ENCODE measurements at regions not wholly inside any gene's neighbourhood (a gene's known extent, or its start where the extent isn't known, plus 50 kb on each side); places are given as distances from the start of the nearest gene placed in this dataset.

DNA sequence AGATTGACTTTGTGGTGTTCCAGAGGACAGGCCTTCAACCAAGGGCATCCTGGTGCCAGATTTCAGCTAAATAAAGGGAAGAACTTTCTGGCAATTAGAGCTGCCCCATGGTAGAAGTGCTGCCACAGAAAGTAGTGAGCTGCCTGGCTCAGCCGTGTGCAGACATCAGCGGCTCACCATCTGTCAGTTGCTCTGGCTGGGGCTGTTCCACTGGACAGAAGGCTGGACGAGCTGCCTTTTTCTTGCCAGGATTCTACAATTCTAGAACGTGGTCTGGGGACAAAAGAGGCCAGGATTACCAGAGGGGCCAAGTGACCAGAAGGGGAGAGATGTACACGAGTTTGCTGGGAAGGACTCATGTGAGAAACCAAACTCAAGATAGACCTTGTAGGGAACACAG lies 107.0 kb upstream of the RPL38 start:
- no peak for DNase-seq

DNA sequence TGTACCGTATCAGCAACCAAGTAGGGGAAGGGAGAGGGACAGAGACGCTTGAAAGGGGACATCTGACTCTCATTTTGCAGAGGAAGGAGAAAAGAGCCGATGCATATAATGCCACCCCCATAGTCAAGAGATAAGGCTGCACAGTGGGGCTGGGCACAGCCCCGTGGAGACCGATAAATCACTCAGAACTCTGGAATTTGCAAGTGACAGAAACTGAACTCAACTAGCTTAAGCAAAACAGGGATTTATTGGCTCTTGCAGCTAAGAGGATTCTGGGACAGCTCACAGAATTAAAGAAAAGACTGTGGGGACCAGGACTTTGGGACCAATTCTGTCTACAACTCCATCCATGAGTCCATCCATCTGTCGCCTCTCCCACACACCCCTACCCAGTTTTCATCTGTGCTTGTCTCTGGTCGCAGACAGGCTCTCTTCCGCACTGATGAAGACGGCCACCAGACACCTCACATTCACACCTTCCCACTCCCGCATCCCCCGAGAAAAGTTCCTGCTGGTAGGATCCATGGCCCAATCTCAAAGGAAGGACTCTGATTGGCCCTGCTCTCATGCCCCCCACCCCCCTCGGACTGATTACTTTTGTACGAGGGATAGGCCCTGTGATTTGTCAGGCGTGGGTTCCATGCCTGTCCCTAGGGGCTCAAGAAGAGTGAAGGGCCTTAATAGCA lies 105.9 kb upstream of the RPL38 start:
- no peak for DNase-seq

- no peak for DNase-seq
Measured at GRCh38 chr17:74098136-74099024, 105.1 kb upstream of the RPL38 start.

GRCh38 chr17:74099442-74100340 lies 103.8 kb upstream of the RPL38 start:
- no peak for DNase-seq

- no peak for DNase-seq
Measured at GRCh38 chr17:74104921-74105320, 98.6 kb upstream of the RPL38 start.

- no peak for DNase-seq
Measured at GRCh38 chr17:74107107-74107506, 96.4 kb upstream of the RPL38 start.

DNA sequence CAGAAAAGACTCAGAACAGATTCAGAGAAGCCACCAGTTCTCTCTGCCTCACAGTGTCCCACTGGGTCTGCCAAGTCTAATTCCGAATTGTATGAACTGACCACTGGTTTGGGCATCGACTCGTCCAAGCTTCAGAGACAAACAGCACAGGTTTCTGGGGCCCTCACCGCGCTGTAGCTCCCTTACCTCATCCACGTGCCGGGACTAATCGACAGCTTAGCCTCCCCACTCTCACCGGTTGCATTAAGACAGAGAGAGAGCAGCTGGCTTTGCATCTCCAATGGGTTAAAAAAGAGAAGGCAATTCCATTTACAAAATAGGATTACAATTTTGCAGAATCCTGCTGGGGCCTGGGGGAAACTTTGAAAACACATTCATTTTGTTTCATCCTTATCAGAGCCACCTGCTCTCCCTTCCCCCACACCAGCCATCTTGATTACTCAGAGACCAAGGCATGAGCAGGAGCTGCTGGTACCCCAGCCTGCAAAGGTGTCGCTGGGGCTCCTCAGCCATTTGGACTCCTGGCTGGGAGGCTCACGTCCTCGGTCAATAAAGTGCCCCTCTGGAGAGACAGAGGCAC lies 95.3 kb upstream of the RPL38 start:
- no peak for DNase-seq

DNA sequence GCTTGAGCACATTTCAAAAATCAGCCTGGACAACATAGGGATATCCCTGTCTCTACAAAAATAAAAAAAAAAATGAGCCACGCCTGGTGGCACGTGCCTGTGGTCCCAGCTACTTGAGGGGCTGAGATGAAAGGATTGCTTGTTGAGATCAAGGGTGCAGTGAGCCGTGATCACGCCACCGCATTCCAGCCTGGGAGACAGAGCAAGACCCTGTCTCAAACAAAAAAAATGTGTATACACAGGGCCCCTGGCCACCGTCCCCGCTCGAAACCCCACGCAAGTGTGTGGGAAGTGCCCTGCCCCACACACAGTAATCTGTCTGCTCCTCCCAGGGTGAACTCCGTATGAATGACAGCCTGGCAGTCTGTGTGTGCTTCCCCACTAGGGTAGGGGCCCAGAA lies 93.0 kb upstream of the RPL38 start:
- no peak for DNase-seq

- DNase-seq = no peak
Measured at GRCh38 chr17:74113326-74113725, 90.2 kb upstream of the RPL38 start.

GRCh38 chr17:74113952-74114351 lies 89.5 kb upstream of the RPL38 start:
- DNase-seq = no peak

GRCh38 chr17:74114881-74115470 lies 88.5 kb upstream of the RPL38 start:
- DNase-seq = no peak

GRCh38 chr17:74115586-74115985 lies 87.9 kb upstream of the RPL38 start:
- no peak for DNase-seq

DNA sequence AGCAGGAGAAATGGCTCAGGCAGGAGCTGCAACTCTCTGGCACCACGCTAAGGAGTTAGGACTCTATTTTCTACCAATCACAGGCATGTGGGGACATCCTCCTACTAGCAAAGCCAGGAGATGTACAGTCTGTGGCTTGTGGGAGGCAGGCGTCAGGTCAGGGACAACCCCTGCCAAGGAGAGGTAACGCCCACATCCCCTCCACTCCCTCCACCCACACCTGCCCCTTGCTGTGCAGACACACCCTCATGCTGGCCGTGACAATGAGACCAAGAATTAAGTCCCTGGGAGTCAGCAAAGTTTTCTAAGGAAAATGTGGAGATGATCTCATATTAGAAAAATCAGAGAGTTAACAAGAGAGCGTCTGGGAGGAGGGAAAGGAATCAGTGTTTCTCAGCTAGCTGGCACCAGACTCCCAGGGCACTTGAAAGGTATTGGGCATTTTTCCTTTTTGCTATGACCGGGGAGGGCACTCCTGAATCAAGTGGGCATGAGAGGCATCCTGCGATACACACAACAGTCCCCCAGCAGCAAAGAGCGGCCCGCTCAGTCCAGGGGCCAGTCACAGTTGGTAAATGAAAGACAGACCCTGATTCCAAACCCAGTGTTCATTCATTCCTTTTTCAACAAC lies 87.3 kb upstream of the RPL38 start:
- no peak for DNase-seq

- DNase-seq = no peak
Measured at GRCh38 chr17:74117087-74117698, 86.3 kb upstream of the RPL38 start.

GRCh38 chr17:74117999-74118421 lies 85.5 kb upstream of the RPL38 start:
- DNase-seq = no peak

GRCh38 chr17:74118504-74118903 lies 85.0 kb upstream of the RPL38 start:
- DNase-seq = no peak

- no peak for DNase-seq
Measured at GRCh38 chr17:74119049-74119580, 84.4 kb upstream of the RPL38 start.

DNA sequence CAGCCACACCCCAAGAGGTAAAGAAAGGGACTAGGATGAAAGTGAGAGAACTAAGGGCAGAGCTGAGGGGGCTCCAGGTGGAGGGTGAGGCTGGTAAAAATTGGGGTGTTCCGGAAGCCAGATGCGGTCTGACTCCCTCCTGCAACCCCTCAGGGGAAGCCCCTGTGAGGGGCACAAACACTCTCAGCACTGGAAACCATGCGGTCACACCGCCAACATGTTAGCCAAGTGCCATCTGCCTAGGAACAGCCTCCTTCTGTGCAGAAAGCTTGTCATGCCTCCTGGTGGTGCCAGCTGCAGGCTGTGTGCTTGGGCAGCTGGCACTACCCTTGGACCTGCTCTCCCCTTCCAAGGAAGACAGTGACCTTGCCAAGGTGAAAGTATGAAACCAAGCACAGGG lies 83.5 kb upstream of the RPL38 start:
- no peak for DNase-seq

- no peak for DNase-seq
Measured at GRCh38 chr17:74123350-74123749, 80.1 kb upstream of the RPL38 start.

- DNase-seq = no peak
Measured at GRCh38 chr17:74123866-74124444, 79.5 kb upstream of the RPL38 start.

DNA sequence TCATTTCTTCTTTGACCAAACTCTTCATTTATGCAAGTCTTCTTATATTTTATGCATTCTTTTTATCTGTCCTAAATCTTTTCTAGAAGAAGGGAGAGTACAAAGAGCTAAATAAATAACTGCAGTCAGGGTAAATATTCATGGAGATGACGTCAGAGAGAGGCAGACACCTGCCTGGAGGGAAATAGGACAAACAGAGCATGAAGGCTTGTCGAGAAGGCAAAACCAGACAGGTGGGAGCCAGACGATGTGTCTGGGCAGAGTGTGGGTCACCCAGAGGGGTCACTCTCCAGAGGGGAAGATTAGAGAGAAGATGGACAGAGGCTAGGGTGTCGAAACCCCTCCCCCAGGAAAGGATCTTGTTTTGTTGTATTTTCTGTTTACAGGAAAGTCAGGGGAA lies 78.3 kb upstream of the RPL38 start:
- no peak for DNase-seq
